ENCODE measurements at regions not wholly inside any gene's neighbourhood (a gene's known extent, or its start where the extent isn't known, plus 50 kb on each side); places are given as distances from the start of the nearest gene placed in this dataset.

DNA sequence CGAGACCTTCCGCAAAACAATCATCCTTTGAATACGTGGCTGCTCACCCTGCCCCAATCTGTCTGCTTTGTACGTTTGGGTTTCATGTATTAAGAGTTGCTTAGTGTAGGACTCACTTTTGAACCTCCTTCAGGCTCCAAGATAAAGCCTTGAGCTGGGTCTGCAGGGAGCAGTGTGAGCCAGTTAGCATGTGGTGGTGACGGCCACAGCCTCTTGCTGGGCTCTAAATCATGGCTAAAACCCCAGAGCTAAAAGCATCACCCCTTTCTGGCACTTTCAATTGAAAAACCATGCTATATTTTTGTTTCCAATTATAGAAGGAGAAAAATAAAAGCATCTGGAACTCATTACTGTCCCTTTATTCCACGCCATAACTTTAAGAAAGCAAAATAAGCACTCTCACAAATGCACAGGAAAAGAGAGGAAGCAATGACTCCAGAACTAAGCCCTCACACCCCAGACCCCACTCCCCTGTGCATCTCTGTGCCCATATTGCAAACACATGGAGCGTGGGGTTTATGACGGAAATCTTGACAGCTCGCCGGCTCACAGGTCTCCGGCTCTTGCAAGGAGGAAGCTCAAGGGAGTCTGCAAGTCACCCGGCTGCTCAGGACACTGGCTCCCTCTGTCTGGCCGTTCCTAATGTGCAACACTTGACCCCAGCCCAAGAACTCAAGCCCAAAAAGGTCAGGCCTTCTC, 135.5 kb downstream of the MIS18A start:
- TF ChIP-seq, protein P1, sequence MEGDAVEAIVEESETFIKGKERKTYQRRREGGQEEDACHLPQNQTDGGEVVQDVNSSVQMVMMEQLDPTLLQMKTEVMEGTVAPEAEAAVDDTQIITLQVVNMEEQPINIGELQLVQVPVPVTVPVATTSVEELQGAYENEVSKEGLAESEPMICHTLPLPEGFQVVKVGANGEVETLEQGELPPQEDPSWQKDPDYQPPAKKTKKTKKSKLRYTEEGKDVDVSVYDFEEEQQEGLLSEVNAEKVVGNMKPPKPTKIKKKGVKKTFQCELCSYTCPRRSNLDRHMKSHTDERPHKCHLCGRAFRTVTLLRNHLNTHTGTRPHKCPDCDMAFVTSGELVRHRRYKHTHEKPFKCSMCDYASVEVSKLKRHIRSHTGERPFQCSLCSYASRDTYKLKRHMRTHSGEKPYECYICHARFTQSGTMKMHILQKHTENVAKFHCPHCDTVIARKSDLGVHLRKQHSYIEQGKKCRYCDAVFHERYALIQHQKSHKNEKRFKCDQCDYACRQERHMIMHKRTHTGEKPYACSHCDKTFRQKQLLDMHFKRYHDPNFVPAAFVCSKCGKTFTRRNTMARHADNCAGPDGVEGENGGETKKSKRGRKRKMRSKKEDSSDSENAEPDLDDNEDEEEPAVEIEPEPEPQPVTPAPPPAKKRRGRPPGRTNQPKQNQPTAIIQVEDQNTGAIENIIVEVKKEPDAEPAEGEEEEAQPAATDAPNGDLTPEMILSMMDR (IDR thresholded peaks at IDR 0.05; ENCODE audit: low read length) = no peak
- no peak for TF ChIP-seq EZH2 (optimal IDR thresholded peaks at IDR 0.05; ENCODE audit: low read depth, low read length)
- TF ChIP-seq EZH2phosphoT487 (IDR thresholded peaks at IDR 0.05; ENCODE audit: low read length) = no peak

Data from MM.1S (cell line).